Memory B cell (primary cell): ENCODE measurements at regions not wholly inside any gene's neighbourhood (a gene's known extent, or its start where the extent isn't known, plus 50 kb on each side); places are given as distances from the start of the nearest gene placed in this dataset.

Experiments
- ATAC-seq: fragments of 150-1000 bp; cut with Tn5 transposase; 2 replicates; pipeline ENCODE4 v1.10.0; 2021; ENCODE audit warnings: low read depth, mild to moderate bottlenecking, moderate library complexity
- DNase-seq, 2 donors: peaks; one replicate each; pipeline ENCODE4 v3.0.0; 2022; ENCODE audit warnings: low spot score in 2 of 2
- H3K27ac Mint-ChIP-seq: one replicate; pipeline ENCODE4 v1.8.0; 2022; ENCODE audit warnings: mild to moderate bottlenecking, moderate library complexity, mixed read lengths
- H3K27me3 Mint-ChIP-seq: one replicate; pipeline ENCODE4 v1.8.0; 2022; ENCODE audit warnings: mixed read lengths
- H3K36me3 Mint-ChIP-seq: one replicate; pipeline ENCODE4 v1.8.0; 2022; ENCODE audit warnings: mild to moderate bottlenecking, mixed read lengths
- H3K4me1 Mint-ChIP-seq: one replicate; pipeline ENCODE4 v1.8.0; 2022; ENCODE audit warnings: mixed read lengths
- H3K4me3 Mint-ChIP-seq: one replicate; pipeline ENCODE4 v1.8.0; 2022; ENCODE audit warnings: mild to moderate bottlenecking, moderate library complexity, mixed read lengths
- H3K9me3 Mint-ChIP-seq: one replicate; pipeline ENCODE4 v1.8.0; 2022; ENCODE audit warnings: mixed read lengths

DNA sequence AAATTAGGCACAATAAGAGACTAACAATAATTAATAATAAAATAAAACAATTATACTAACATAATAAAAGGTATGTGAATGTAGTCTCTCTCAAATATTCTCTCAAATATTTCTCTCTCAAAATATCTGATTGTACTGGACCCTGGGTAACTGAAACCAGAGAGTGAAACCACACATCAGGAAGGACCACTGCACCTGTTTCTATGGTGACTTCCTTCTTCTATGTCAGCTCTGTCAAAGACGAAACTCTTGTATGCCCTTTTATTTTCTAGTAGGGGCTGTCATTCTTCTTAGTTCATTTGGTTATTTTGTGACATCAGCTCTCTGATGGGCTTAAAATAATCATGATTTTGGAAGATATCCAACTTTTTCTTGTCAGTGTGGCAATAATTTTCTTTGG, 428.0 kb upstream of the TPK1 start:
- Mint-ChIP-seq H3K27ac (no peak overlapping the region), H3K4me1 (no peaks in the 10 kb centered on the region), H3K9me3 (peaks cover 2% of the 10 kb centered on the region), H3K27me3 (no peaks in the 10 kb centered on the region), H3K4me3 (no peak overlapping the region), H3K36me3 (no peaks in the 10 kb centered on the region)
- DNase-seq (no peak), ATAC-seq (no peak)

DNA sequence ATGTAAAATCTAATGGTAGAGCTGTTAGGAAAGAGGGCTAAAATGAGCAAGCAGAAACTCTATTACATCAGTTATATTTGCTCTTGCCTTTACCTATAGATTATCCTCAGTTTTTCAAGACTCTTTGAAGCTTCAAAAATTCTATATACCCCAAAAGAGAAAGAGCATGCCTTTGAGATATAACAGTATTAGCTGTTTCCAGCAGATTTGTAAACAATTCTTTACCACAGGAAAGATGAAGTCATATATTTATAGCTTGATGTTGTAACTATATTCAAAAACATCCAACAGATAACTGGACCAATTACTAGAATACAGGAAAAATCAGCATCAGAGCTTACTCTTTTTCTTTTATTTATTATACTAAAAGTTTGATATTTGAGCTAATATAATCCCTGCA, 416.2 kb upstream of the TPK1 start:
- DNase-seq = no peak
- no peaks in the 10 kb centered on the region for H3K27me3 Mint-ChIP-seq
- peaks cover 5% of the 10 kb centered on the region for H3K9me3 Mint-ChIP-seq
- H3K4me1 Mint-ChIP-seq = no peaks in the 10 kb centered on the region
- no peak for ATAC-seq
- H3K27ac Mint-ChIP-seq = no peak overlapping the region
- H3K4me3 Mint-ChIP-seq = no peak overlapping the region
- H3K36me3 Mint-ChIP-seq = no peaks in the 10 kb centered on the region

DNA sequence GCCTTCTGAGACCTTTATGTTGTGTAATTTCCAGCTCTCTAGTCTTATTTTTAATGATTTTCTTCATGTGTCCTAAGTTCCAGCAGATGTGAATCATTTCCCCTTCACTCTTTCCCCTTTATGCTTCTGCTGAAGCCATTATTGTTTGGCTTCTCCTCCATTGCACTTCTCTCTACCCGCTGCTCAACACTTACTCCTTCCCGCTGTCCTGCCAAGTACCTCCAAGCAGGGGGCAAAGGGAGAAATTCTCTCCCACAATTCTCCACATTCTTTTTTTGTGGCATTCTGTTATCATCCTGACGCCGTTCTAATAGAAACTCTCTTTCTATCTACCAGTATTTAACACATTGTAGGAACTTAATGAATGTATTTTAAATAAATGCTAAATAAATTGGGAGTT, 388.9 kb upstream of the TPK1 start:
- no peaks in the 10 kb centered on the region for H3K27me3 Mint-ChIP-seq
- DNase-seq (no peak), ATAC-seq (no peak)
- H3K9me3 Mint-ChIP-seq = no peaks in the 10 kb centered on the region
- H3K4me3 Mint-ChIP-seq = no peak overlapping the region
- no peaks in the 10 kb centered on the region for H3K36me3 Mint-ChIP-seq
- H3K27ac Mint-ChIP-seq = no peak overlapping the region
- H3K4me1 Mint-ChIP-seq = no peaks in the 10 kb centered on the region

DNA sequence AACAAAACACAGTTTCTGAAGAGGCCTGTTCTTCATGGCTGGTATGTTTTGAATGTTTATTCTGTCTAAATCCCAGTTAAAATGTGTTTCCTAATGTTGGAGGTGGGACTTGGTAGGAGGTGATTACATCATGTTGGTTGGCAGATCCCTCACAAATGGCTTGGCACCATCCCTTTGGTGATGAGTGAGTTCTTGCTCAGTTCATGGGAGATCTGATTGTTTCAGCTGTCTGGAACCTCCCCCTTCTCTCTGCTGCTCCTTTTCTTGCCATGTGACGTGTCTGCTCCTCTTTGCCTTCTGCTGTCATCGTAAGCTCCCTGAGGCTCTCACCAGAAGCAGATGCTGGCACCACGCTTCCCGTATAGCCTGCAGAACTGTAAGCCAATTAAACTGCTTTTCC, 383.6 kb upstream of the TPK1 start:
- no peaks in the 10 kb centered on the region for H3K4me1 Mint-ChIP-seq
- H3K27me3 Mint-ChIP-seq = no peaks in the 10 kb centered on the region
- DNase-seq = no peak
- H3K4me3 Mint-ChIP-seq = no peak overlapping the region
- no peak overlapping the region for H3K27ac Mint-ChIP-seq
- H3K9me3 Mint-ChIP-seq = no peaks in the 10 kb centered on the region
- no peaks in the 10 kb centered on the region for H3K36me3 Mint-ChIP-seq
- no peak for ATAC-seq

DNA sequence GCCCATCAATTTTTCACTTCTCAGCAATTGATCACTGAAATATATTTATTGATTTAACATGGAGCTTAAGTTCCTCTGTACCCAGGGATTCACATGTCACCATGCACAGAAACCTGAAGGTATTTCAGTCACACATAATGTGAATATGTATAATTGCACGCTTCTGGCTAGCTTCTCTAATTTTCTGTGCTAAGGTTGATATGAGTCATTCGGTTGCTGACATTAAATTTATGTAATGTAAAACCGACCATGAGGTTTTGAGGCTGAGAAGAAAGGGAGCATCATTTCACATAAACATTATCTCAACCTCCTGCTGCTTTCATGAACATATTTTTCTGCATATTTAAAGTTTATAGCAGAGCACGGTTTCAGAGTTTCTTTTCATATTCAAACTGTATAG, 381.0 kb upstream of the TPK1 start:
- no peaks in the 10 kb centered on the region for H3K9me3 Mint-ChIP-seq
- no peak overlapping the region for H3K4me3 Mint-ChIP-seq
- no peak for ATAC-seq
- no peaks in the 10 kb centered on the region for H3K36me3 Mint-ChIP-seq
- no peaks in the 10 kb centered on the region for H3K27me3 Mint-ChIP-seq
- H3K27ac Mint-ChIP-seq = no peak overlapping the region
- no peak for DNase-seq
- H3K4me1 Mint-ChIP-seq = no peaks in the 10 kb centered on the region

DNA sequence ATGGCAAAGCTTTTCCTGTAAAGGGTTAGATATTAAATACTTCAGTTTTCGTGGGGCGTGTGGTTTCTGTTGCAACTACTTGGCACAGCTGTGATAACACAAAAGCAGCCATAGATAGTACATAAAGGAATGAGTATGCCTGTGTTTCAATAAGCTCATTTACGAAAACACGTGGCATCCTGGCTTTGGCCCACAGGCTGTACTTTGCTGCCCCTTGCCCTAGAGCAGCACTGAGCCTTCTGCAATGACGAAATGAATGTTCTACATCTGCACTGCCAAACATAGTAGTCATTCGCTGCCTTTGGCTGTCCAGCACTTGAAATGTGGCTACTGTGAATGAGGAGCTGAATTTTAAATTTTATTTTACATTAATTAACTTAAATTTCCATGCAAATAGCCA, 376.2 kb upstream of the TPK1 start:
- ATAC-seq (no peak), DNase-seq (no peak)
- H3K27ac Mint-ChIP-seq = no peak overlapping the region
- no peaks in the 10 kb centered on the region for H3K4me1 Mint-ChIP-seq
- no peaks in the 10 kb centered on the region for H3K36me3 Mint-ChIP-seq
- no peaks in the 10 kb centered on the region for H3K9me3 Mint-ChIP-seq
- no peaks in the 10 kb centered on the region for H3K27me3 Mint-ChIP-seq
- H3K4me3 Mint-ChIP-seq = no peak overlapping the region

DNA sequence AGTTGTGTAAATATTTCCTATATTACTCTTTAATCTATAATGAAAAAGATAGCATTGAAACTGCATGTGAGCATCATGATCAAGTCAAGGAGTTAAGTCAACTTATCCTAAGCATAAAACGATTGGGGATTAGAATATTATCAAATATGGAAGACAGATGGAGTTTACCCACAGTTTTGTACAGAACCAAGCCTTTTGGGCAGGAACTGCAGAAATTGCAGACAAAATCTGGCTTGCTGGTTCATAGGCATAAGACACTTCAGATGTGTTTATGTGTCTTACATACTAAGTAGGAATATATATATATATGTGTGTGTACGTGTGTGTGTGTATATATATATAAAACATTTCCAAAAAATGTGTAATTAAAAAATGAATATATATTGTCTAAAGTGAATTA, 375.4 kb upstream of the TPK1 start:
- H3K4me1 Mint-ChIP-seq = no peaks in the 10 kb centered on the region
- H3K36me3 Mint-ChIP-seq = no peaks in the 10 kb centered on the region
- H3K9me3 Mint-ChIP-seq = no peaks in the 10 kb centered on the region
- H3K4me3 Mint-ChIP-seq = no peak overlapping the region
- DNase-seq (no peak), ATAC-seq (no peak)
- H3K27ac Mint-ChIP-seq = no peak overlapping the region
- H3K27me3 Mint-ChIP-seq = no peaks in the 10 kb centered on the region

DNA sequence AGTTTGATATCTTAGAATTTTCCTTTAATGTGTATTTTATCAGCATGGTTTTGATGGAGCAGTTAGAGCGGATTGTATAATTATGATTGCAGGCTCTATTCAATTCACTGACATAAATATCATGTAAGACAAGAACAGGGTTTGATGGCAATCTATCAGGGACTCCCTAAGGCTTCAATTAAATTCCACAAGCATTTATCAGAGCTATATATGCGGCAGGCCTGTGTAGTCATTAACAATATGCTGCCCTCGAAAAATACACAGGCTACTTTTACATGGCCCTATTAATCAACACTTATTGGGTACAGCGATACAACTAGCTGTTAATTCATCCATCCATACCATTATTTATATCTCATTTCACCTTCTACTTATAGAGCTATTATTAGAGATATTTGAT, 358.1 kb upstream of the TPK1 start:
- no peaks in the 10 kb centered on the region for H3K9me3 Mint-ChIP-seq
- H3K27ac Mint-ChIP-seq = no peak overlapping the region
- ATAC-seq = no peak

DNA sequence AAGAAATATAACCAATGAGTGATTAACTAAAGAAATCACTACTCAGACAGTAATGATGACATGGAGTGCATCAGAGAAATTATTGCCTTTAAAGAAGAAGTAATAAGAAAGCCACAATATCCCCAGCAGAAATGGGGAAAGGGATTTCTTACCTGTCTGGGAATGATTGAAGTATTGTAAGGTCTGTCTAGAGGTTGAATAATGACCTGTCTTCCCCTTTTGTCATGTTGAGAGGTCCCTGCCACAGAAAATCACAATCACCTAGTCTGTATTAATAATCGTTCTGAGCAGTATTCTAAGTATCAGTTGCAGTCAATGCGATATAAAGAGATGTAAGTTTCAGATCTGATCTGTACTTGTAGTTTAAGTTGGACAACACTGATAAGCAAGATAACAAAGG, 349.1 kb upstream of the TPK1 start:
- H3K27ac Mint-ChIP-seq = no peak overlapping the region
- H3K4me3 Mint-ChIP-seq = no peak overlapping the region
- DNase-seq = no peak
- no peaks in the 10 kb centered on the region for H3K27me3 Mint-ChIP-seq
- no peaks in the 10 kb centered on the region for H3K9me3 Mint-ChIP-seq
- no peaks in the 10 kb centered on the region for H3K4me1 Mint-ChIP-seq
- ATAC-seq = no peak
- no peaks in the 10 kb centered on the region for H3K36me3 Mint-ChIP-seq

More for the DNA sequence above, 358.1 kb upstream of the TPK1 start:
- no peak for DNase-seq
- Mint-ChIP-seq H3K4me3 (no peak overlapping the region), H3K27me3 (no peaks in the 10 kb centered on the region), H3K36me3 (no peaks in the 10 kb centered on the region), H3K4me1 (no peaks in the 10 kb centered on the region)

DNA sequence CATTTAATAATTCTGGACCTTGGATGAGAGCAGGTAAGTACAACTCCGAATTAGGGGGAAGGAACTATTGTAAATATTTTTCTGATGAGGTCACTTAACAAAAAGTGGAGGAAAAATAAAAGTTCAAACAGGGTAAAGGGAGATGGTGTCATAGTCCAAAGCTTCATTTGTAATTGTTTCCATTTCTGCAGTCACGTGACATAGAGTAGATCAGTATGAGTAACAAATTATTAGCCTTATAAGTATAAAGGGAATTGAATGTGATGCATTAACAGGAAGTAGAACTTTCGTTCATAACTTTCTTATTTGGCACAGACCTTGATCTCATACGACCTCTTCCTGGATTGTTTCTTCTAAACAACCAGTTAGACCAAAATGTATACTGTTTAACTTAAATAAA, 347.2 kb upstream of the TPK1 start:
- no peak for ATAC-seq

DNA sequence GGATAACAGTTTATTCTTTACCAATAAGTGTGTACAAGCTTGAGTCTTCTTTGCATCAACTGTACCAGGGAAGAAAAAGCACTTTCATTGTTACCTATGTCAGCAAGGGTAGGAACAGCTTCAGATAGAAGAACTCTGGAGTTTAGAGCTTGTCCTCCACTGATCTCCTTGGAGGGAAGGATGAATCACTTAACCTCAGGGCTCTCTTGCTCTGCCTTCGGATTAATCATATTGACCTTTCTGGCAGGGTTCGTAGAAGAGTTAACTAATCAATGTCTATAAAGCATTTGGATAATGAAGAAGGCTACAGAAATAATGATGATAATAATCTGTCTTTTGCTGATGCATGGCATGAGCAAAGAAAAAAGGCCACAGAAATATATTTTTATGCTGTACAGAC, 339.5 kb upstream of the TPK1 start:
- Mint-ChIP-seq H3K27ac (no peak overlapping the region), H3K4me1 (no peaks in the 10 kb centered on the region), H3K27me3 (no peaks in the 10 kb centered on the region), H3K4me3 (no peak overlapping the region), H3K9me3 (no peaks in the 10 kb centered on the region), H3K36me3 (no peaks in the 10 kb centered on the region)
- no peak for ATAC-seq
- no peak for DNase-seq

More for the DNA sequence above, 347.2 kb upstream of the TPK1 start:
- H3K36me3 Mint-ChIP-seq = no peaks in the 10 kb centered on the region
- no peak overlapping the region for H3K4me3 Mint-ChIP-seq
- H3K27me3 Mint-ChIP-seq = no peaks in the 10 kb centered on the region
- H3K27ac Mint-ChIP-seq = no peak overlapping the region
- no peak for DNase-seq
- no peaks in the 10 kb centered on the region for H3K4me1 Mint-ChIP-seq
- H3K9me3 Mint-ChIP-seq = no peaks in the 10 kb centered on the region

DNA sequence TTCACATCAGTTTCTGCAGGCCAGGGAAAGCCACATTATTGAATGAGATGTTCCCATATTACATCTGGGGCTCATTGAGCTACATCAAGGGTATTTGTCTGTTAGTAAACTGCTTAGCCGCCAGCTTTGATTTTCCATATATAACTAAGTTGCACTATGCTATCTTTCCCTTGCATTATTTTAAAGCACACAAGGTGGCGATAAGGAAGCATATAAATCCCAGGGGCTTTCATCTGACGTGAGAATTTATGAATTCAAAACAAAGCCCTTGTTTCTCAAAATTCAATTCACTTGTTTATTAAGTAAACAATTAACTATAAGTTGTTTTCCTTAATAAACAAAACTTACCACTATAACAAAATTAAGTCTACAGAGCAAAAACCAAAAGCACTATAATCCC, 334.1 kb upstream of the TPK1 start:
- Mint-ChIP-seq H3K4me1 (no peaks in the 10 kb centered on the region), H3K36me3 (no peaks in the 10 kb centered on the region), H3K9me3 (no peaks in the 10 kb centered on the region), H3K27me3 (peaks cover 4% of the 10 kb centered on the region), H3K27ac (no peak overlapping the region), H3K4me3 (no peak overlapping the region)
- ATAC-seq (no peak), DNase-seq (no peak)

DNA sequence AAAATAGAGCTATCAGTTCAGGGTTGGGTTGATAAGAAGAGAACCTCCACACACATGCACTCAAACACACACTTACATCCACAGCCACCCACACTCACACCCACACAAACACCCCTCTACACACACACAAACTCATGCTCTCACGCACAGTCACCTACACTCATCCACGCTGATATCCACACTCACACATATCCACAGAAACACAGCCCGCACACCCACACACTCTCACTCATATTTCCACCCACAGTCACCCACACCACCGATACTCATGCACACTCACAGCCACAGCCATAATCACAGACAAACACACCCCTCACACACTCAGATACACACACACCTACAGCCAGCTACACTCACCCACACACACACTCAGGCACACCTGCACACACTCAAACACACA, 333.0 kb upstream of the TPK1 start:
- ATAC-seq = no peak
- Mint-ChIP-seq H3K9me3 (no peaks in the 10 kb centered on the region), H3K36me3 (no peaks in the 10 kb centered on the region)

DNA sequence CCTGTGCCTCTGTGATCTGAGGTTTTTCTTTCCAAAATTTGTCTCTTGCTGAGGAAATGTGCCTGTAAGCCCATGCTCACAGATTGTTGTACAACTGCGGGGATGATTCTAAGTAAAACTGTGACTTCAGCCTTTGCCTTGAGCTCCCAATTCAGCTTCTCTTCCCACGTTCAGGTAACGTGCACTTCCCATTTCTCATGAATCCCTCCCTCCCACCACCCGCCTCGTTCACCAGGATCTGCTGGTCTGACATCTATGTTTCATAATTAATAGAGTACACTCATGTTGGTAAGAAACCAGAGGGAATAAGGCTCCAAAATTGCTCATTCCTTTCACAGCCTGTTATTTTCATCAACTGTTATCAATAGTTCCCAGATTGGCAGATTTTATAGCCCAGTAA, 332.6 kb upstream of the TPK1 start:
- Mint-ChIP-seq H3K36me3 (no peaks in the 10 kb centered on the region), H3K4me1 (no peaks in the 10 kb centered on the region), H3K4me3 (no peak overlapping the region), H3K27me3 (peaks cover 4% of the 10 kb centered on the region), H3K27ac (no peak overlapping the region), H3K9me3 (no peaks in the 10 kb centered on the region)
- no peak for DNase-seq
- no peak for ATAC-seq

More for the DNA sequence above, 333.0 kb upstream of the TPK1 start:
- DNase-seq = no peak
- H3K27me3 Mint-ChIP-seq = peaks cover 4% of the 10 kb centered on the region
- no peak overlapping the region for H3K27ac Mint-ChIP-seq
- H3K4me1 Mint-ChIP-seq = no peaks in the 10 kb centered on the region
- H3K4me3 Mint-ChIP-seq = no peak overlapping the region

DNA sequence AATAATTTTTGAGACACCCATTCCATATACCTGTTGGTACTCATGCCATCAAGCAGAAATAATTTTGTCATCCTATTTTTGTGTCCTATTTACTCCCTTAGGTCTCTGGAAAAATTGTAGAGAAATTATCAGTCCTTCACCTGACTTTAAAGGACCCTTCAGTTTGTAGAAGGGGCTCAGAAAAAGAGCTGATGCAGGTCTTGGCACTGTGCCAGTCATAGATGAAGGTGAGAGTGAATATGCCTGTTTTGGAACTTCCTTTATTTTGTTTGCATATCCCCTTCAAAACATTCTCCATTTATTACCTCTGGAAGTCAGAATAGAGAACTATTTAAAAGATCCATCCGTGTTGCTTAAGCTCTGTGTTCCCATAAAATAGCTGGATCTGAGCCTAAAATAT, 321.0 kb upstream of the TPK1 start:
- Mint-ChIP-seq H3K36me3 (no peaks in the 10 kb centered on the region), H3K27ac (no peak overlapping the region), H3K4me1 (no peaks in the 10 kb centered on the region), H3K4me3 (no peak overlapping the region), H3K27me3 (no peaks in the 10 kb centered on the region), H3K9me3 (no peaks in the 10 kb centered on the region)
- no peak for DNase-seq
- no peak for ATAC-seq

DNA sequence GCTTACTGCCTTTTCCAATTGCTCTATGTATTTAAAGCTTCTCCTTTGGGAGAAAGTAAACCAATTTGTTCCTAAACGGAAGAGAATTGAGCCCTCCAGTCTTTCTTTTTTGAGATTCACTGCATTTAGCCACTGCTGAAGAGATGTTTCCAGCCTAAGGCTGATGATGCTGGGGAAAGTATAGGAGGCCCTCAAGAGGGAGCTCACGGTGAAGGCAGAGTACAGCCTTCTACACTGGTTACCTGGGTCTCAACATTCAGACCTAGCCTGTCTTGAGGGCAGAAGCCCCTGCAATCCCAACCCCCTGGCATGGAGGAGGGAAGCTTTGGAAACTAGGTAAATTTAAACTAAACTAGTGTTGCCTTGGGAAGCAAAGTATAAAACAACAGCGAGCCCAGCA, 316.7 kb upstream of the TPK1 start:
- no peak overlapping the region for H3K27ac Mint-ChIP-seq
- DNase-seq = no peak
- no peaks in the 10 kb centered on the region for H3K27me3 Mint-ChIP-seq

More for the DNA sequence above, 316.7 kb upstream of the TPK1 start:
- no peaks in the 10 kb centered on the region for H3K36me3 Mint-ChIP-seq
- ATAC-seq = no peak
- no peaks in the 10 kb centered on the region for H3K4me1 Mint-ChIP-seq
- H3K4me3 Mint-ChIP-seq = no peak overlapping the region
- no peaks in the 10 kb centered on the region for H3K9me3 Mint-ChIP-seq
